HG03066 (cell line): ENCODE measurements at regions not wholly inside any gene's neighbourhood (a gene's known extent, or its start where the extent isn't known, plus 50 kb on each side); places are given as distances from the start of the nearest gene placed in this dataset.
A peak's percentile ranks its signal among the peaks of the same experiment; 100 is the strongest.

Experiments used
- ATAC-seq: cut with Tn5 transposase; IDR thresholded peaks from one replicate; pipeline ENCODE4 v1.9.1; 2021; ENCODE audit warnings: low read depth; ENCODE audit not compliant: unreplicated experiment

DNA sequence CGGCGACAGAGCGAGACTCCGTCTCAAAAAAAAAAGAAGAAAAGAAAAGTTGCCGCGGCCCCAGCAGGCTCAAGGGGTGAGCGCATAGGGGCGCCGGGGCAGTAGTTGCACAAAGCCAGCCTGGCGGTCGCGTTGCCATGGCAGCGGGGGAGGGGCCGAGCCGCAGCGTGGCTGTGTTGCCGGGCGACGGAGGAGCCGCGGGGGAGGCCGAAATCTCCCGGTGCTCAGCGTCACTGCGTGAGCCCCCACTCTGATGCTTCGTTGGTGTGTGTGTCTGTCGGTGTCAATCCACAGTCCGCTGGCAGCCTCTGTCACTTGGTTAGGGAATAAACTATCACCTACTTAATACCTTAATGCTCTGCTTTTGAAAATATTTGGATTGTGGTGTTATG lies 82.9 kb upstream of the C1QTNF9B start:
- peak; percentile 93 for ATAC-seq

DNA sequence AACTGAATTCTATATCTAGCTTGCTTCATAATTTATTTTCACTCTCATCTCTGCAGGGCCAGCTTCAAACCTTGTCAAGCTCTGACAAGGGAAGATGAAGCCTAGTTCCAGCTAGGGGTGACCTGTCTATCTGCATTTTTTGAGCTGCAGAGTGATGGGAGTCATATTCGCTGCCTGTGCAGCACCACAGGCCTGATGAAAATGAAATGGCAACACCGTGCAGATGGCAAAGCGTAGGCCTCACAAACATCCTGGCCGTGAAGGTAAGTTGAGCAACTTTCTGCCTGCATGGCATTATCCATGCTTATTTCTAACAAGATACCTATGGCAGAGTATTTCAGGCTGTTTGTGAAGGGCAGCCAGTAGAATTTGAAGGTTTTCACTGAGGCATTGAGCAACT lies 86.4 kb upstream of the C1QTNF9B start:
- no peak for ATAC-seq

DNA sequence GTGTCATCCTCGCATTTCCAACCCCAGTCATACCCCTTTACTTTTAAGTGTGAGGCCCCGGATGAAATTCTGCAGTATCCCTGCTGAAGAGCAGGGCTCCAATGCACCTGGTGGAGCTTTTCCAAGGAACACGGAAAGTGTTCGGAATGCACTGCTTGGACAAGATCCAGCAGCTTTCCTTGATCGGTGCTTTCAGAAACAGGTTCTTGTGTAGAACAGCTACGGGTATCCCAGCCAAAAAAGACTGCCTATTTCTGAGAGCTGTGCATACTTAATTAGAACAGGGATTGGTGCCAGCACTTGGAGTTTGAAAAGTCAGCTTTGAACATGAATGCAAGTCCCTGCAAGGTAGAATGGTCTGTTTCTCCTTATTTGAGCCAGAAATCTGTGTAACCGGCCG lies 87.2 kb upstream of the C1QTNF9B start:
- ATAC-seq, result no peak

DNA sequence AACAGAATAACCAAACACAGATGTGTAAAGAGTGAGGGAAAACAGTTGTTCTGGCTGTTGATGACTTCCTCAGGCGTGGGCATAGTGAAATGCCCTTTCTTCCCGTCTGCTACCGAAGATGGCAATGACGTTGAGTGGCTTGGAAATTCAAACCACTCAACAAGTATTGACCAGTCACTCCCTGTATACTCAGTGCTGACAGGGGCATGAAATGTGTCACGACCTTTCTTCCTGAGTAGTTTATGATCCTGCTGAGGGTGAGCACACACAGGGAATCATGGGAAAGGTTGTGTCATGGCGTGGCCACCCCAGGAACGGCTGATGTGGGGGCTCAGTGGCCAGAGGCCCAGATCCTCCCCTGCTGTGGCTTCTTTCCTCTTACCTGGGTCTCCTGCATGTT lies 87.8 kb upstream of the C1QTNF9B start:
- no peak for ATAC-seq

DNA sequence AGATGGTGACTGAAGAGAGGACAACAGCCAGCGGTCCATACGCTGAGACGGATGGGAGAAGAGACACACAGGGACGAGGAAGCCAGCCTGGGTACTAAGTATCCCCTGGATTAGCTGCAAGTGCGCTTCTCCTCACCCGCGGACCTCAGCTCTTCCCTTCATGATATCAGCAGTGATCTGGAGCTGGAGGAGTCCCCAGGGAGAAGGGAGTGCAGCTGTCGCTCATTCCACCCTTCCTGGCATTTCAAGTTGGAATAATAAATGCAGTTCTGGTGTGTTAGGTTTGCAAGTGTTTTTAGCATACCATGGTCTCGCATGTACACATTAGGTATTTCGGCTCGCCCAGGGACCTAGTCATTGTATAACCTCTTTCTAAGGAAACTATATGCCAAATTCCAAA lies 88.5 kb upstream of the C1QTNF9B start:
- no peak for ATAC-seq

DNA sequence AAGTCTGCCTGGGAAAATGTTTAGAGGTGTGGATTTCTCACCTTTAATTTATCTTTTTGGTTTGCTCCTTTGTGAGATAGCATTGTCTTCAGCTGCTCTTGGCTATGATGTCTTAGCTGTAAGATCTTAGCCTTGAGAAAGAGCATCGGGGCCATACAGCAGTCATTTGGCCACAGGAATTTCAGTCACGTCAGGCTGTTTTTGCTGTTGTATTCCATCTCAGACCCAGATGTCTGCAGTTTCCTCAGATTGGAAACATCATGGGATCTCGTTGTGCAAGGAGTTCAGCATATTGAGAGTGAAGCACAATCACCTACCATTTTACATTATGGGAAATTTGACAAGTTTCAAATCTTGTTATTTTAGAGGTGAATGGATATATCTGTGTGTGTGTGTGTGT lies 89.3 kb upstream of the C1QTNF9B start:
- no peak for ATAC-seq

DNA sequence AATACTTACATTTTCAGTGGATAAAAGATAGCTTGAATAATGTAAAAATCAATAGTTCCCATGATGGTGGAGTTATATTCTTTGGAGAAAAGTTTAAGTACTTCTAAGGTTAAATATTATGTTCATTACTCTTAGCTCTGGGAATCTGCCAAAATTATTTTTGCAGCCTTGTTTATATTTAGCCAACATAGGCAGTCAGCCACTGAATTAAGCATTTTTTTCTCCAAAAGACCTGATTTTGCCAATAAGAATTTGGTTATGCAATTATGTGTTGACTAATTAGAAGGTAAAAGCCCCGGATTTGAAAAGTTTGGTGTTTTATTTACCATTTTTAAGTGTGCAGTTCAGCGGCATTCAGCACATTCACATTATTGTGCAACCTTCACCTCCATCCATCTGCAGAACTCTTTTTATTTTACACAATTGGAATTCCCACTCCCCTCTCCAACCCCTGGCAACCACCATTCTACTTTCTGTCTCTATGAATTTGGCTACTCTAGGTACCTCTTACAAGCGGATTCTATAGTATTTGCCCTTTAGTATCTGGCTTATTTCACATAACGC lies 90.1 kb upstream of the C1QTNF9B start:
- ATAC-seq, result no peak

DNA sequence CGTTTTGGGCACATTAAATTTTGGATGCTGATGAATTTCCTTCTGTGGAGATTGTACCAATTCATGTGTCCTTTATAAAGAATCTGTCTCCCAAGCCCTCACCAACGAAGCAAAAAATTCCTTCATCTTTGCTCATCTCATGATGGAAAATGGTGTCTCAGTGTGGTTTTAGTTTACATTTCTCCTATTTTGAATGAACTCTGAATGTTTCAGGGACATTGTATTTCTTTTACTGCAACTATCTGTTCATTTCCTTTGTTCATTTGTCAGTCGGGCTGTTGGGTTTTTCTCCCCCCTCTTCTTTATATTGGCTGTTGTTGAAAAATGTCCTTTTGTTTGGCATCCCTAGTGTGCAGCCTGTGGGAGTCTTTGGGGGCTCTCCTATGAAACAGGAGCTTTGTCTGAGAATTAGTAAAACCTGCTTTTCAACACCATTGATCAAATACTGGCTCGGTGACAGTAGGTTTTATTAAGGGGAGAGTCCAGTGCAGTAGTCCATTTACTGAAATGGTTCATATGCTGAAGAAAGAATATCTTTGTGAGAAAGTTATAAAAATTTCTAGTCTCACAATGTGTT lies 91.3 kb upstream of the C1QTNF9B start:
- no peak for ATAC-seq

DNA sequence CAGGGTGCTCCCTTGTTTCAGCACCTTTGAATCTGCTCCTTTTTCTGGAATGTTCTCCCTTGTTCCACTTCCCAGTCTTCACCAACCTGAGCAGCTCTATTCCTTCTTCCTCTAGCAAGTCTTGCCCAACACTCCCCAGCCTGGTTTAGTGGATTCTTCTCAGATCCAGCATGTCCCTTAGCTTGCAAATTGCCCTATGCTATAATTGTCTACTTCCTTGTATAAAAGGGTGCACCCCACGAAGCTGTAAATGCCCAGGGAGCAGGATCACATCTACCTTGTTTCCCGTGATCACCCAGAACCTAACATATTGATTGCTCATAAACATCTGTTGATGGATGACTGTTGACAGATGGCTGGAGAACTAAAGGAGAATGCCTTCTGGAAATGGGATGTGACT lies 93.2 kb upstream of the C1QTNF9B start:
- no peak for ATAC-seq

DNA sequence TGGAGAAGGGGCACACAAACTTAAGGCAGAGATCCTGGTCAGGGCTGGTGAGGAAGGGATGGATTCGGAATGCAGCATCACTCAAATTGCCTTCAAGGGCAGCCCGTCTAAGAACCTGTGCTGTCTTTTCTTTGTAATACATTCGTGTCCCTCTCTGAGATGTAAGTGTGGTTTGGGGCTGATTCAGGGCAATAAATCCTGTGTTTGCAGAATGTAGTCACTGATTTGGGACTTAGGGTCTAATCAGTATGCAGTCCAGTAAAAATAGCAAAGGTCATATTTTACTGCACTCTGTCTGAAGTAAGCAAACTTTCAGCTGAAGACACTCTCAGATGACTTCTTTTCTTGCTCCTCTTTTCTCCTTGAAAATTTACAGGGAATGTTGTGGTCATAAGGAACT lies 93.8 kb upstream of the C1QTNF9B start:
- ATAC-seq, result no peak

DNA sequence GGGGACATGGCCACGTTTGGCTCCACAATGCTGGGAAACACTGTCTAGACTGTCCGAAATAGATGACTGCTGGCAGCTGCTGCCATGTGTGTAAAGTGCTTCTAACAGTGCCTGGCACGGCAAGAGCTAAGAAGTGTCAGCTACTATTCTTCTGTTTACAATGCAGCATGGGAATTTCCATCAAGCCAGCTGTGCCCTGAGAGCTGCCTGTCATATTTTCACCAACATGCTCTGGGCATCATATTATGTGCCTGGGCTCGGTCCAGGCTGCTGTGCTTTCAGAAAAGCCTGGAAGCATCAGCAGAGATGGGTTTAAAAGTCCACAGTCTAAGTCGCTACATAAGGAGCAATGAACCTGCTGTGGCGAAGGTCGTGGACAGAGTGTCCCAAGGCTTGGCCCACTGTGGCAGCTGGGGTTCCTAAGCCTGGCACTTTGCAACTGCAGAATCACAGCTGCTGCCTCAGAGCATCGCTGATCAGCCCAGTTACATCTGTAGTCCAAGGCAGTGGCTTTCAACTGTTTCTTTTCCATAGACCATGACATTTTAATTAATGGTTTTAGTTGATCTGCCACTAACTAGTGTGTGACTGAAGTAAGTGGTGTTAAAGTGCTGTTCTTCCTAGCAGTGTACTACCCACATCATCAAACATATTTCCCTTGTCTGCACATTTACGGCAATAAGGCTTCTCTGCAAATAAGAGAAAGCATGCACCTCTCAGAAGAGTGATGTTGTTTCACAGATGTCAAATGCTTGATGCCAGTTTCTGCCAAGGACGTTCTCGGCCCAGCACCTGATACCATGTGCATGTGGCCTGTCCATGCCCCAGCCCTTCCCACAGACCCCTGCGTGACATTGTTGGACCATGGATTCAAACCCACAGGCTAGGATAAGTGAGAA lies 95.7 kb upstream of the C1QTNF9B start:
- no peak for ATAC-seq

DNA sequence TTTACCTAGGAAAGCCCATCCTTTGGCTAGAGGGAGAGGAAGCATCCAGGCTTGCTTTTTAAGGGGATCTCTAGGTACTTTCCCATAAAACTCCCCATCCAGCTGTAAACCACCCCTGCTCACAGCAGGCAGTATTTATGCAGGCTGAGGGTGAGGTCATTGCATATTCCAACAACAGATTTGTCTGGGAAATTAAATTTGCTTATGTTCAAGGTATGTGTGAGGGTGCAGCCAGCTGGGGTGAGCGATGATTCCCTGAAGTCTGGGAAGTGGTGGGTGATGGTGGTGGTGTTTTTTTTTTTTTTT lies 96.3 kb upstream of the C1QTNF9B start:
- ATAC-seq, result no peak

DNA sequence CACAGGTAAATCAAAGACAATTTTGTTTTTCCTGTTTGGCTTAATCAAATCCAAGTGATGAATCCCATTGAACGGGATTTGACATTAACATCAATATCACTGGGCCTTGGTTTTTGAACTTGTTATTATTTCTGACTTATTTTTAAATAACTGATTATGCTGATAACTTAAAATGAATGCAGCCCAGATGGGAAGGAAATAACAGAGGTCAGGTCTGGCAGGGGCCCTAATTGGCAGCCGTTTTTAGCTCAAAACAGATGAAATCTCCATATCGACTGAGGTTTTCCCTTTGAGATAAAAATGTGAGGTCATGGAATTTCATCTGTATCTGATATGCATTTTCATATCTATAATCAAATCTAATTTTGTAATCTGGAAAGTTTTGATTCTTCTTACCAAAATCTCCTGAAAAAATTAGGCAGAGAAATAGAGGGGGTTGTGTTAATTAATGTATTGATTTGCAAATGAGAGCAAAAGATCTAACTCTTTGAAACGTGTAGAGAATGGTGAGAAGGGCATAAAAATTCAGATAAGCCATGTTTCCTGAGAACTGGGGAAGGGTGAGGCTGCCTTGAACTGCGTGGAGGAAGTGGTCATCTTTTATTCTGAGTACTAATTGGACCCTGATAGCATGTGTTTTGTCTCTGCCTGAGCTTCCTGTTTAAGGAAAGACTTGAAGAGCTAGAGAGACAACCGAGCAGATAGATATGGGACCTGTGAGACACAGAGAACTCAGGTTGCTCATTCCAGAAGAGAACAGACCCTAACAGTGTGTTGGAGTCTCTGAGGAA lies 98.2 kb upstream of the C1QTNF9B start:
- no peak for ATAC-seq

DNA sequence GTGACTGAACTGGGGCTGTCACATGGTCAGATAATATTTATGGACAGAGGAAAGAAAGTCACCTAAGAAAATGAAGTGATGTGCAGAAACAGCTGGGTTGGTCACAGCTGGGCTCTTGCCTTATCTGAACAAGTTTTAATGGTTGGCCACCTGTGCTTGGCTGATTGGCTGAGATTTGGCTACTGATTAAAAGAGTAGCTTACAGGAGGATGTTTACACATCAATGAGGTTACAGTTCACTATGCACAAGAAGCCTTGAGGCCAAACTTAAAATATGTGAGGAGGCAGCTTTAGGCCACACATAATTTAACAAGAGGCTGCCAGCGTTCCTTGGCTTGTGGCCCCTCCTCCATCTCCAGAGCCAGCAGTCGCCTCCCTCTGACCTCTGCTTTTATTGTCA lies 99.2 kb upstream of the C1QTNF9B start:
- no peak for ATAC-seq

DNA sequence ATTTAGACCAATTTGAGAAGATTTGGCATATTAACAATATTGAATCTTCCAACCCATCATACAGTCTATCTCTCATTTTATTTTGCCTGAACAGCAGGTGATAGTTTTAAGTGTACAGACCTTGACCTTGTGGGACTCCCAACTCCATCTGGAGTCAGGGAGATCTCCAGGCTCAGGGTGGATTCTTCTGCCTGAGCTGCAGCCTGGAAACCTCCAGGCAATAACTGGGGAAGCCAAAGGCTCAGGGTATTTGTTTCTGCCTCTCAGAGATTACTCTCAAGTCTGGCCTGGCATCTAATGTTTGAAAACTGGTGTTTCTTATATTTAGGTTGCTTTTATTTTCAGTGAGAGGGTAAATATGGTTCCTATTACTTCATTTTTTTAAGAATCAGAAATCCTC lies 102.1 kb upstream of the C1QTNF9B start:
- ATAC-seq, result no peak

DNA sequence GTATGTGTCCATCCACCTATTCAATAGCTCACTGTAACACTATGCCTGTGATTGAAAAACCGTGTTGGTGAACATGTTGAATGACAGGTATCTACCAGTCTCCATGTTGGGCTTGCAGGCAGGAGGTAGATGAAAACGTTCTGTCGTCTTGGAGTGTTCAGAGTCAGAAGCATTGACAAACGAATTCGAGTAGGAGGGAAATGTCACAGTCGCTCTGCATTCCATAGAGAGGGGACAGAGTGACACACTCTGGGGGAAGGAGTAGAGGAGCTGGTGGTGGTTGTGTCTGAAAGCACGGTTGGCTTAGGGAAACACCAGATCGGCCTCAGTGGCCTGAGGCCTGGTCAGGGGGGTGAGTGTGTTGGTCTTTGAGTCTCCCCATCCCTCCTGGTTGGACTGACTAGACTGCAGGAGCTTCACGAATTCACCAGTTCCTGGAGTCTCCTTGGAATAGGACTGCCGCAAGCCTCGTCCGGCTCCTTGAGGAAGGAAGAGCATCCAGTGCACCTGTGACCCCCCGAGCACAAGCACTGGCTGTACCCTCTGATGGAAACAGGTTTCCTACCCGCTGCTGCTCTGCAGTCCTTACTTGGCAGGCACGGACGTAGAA lies 105.0 kb upstream of the C1QTNF9B start:
- ATAC-seq, result no peak

DNA sequence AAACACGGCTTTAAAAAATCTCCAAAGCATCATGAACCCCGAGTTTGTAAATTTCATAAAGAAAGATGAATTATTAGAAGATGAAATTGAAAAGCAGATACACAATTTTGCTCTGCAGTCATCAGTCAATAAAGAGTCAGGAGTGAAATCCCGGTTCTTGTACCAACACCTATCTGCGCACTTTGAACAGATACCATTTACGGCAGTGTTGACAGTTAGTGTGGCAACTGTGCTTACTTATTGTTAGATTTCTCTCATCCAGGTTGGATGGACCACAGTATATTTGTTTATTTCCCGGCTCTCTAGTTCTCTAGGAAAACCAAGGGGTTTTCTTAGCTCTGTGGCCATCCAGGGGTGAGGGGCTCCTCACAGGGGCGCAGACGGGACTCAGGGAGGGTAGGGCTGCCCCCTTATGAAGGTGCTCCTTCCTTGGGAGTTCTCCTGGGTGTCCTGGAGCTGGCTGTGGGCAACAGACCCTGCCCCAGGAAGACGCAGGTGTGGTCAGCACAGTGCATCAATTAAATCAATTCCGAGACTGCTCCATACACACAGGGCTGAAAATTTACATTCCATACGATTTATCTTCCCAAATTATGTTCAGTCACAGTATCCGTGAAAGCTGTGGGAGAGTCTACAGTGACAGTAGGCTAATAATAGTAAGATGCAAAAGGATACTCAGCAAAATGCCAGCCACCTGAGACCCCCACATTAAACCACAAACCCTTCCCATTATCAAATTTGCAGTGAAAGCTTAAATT lies 107.0 kb upstream of the C1QTNF9B start:
- no peak for ATAC-seq

DNA sequence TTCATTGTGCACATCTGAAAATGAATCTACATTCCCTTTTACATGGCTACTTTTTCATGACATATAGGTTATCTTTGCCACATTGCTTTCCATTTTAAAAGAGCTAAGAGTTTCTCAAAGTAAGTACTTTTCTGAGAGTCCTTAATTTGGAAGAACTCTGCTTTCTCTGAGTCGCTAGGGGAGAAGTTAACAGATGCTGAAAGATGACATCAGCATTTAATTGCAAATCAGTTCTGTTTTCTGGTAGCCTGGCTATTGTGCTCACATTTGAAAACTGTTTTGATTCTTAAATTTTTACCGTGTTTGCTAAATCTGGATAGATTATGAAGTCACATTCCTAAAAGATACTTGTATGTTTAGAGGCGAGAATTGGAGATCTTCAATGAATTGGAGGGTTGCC lies 107.7 kb upstream of the C1QTNF9B start:
- ATAC-seq, result no peak

DNA sequence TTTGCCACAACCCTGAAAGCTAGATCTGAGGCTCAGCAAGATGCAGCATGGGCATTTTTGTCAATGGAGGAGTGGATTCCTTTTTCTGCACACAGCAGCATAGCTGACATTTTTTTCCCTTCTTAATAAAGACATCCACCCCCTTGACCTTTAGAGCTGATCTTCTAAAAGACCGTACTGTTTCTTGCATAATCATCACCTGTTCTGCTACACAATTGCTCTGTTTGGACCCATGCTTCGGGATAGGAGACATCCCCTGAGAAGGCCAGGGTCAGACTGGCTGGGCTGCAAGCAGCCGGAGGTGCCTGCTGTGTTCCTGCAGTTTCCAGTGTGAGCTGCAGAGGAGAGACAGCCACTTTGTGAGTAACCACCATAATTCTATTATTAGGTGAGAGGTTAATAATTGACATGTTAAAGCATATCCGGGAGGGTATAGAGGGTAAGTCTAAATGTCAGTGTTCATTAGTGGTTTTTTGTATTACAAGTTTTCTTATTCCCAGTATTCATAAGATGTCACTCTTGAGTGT lies 108.5 kb upstream of the C1QTNF9B start:
- peak; percentile 85 for ATAC-seq
